Thoracic aorta (tissue), 2 donors: ENCODE measurements at regions not wholly inside any gene's neighbourhood (a gene's known extent, or its start where the extent isn't known, plus 50 kb on each side); places are given as distances from the start of the nearest gene placed in this dataset.

Experiments used
- ATAC-seq: fragments of 150-250 bp; one replicate; pipeline ENCODE4 v1.8.0; 2017; ENCODE audit warnings: low read depth; ENCODE audit not compliant: insufficient number of reproducible peaks, low FRiP score
- DNase-seq: peaks from one replicate; pipeline ENCODE4 v3.0.0-alpha.2; 2020; ENCODE audit warnings: low spot score
- H3K27ac ChIP-seq, 2 donors: fragments of 200-600 bp; sonication (generic); 1 replicate in 1 of 2; 2 replicates in 1 of 2; pipeline ENCODE4 v1.5.1; 2016; ENCODE audit warnings: mild to moderate bottlenecking in 2 of 2, moderate library complexity in 2 of 2
- H3K27me3 ChIP-seq: fragments of 200-600 bp; sonication (generic); replicated peaks from 2 replicates; pipeline ENCODE4 v1.6.0; 2016; ENCODE audit warnings: mild to moderate bottlenecking; ENCODE audit not compliant: insufficient read depth
- H3K36me3 ChIP-seq: fragments of 200-600 bp; sonication (generic); one replicate; pipeline ENCODE4 v1.5.1; 2016
- H3K4me1 ChIP-seq, 2 donors: fragments of 200-600 bp; sonication (generic); 1 replicate in 1 of 2; 2 replicates in 1 of 2; pipeline versions ENCODE4 v1.5.1 to v1.6.0; 2016; ENCODE audit warnings: low read depth in 2 of 2, mild to moderate bottlenecking in 1 of 2; ENCODE audit not compliant: control insufficient read depth in 1 of 2
- H3K4me3 ChIP-seq: fragments of 200-600 bp; sonication (generic); 2 replicates; pipeline ENCODE4 v1.5.1; 2016; ENCODE audit warnings: mild to moderate bottlenecking
- H3K9me3 ChIP-seq: fragments of 200-600 bp; sonication (generic); 2 replicates; pipeline ENCODE4 v1.5.1; 2016
- CTCF ChIP-seq: fragments of 200-600 bp; sonication (generic); IDR thresholded peaks from one replicate; pipeline ENCODE4 v1.5.1; 2019; ENCODE audit warnings: antibody characterized with exemption

- DNase-seq, result no peak
- Histone ChIP-seq H3K9me3 (no peaks in the 10 kb centered on the region), H3K27ac (no peak overlapping the region), H3K4me1 (no peaks in the 10 kb centered on the region), H3K27me3 (no peaks in the 10 kb centered on the region), H3K4me3 (no peak overlapping the region), H3K36me3 (no peaks in the 10 kb centered on the region)
- no peak for TF ChIP-seq CTCF
- no peak for ATAC-seq
Observed at GRCh38 chr3:109944836-109945235, 607.5 kb upstream of the DPPA4 start.

GRCh38 chr3:109952924-109953323 is 615.6 kb upstream of the DPPA4 start:
- H3K4me1 ChIP-seq, result peaks cover 5 to 7% of the 10 kb centered on the region in 2 donors
- DNase-seq (no peak), ATAC-seq (no peak)
- TF ChIP-seq CTCF, result no peak
- H3K9me3 ChIP-seq, result no peaks in the 10 kb centered on the region
- no peak overlapping the region for H3K4me3 ChIP-seq
- H3K27ac ChIP-seq, result no peak overlapping the region
- H3K36me3 ChIP-seq, result no peaks in the 10 kb centered on the region
- H3K27me3 ChIP-seq, result no peaks in the 10 kb centered on the region

GRCh38 chr3:109963831-109964230 is 626.5 kb upstream of the DPPA4 start:
- no peak for ATAC-seq

GRCh38 chr3:109973733-109974132 is 636.4 kb upstream of the DPPA4 start:
- Histone ChIP-seq H3K27ac (no peak overlapping the region), H3K36me3 (no peaks in the 10 kb centered on the region), H3K27me3 (no peaks in the 10 kb centered on the region), H3K4me3 (no peak overlapping the region), H3K9me3 (peaks cover 3% of the 10 kb centered on the region), H3K4me1 (no peaks in the 10 kb centered on the region)
- TF ChIP-seq CTCF, result no peak
- ATAC-seq (no peak), DNase-seq (no peak)

More at GRCh38 chr3:109963831-109964230, 626.5 kb upstream of the DPPA4 start:
- Histone ChIP-seq H3K36me3 (no peaks in the 10 kb centered on the region), H3K4me1 (peaks cover 0 to 5% of the 10 kb centered on the region in 2 donors), H3K9me3 (no peaks in the 10 kb centered on the region), H3K27me3 (no peaks in the 10 kb centered on the region), H3K4me3 (no peak overlapping the region), H3K27ac (no peak overlapping the region)
- TF ChIP-seq CTCF, result no peak
- no peak for DNase-seq

- no peaks in the 10 kb centered on the region for H3K36me3 ChIP-seq
- TF ChIP-seq CTCF, result no peak
- no peak overlapping the region for H3K27ac ChIP-seq
- H3K27me3 ChIP-seq, result no peaks in the 10 kb centered on the region
- no peak overlapping the region for H3K4me3 ChIP-seq
- ATAC-seq (no peak), DNase-seq (no peak)
- no peaks in the 10 kb centered on the region for H3K4me1 ChIP-seq
- H3K9me3 ChIP-seq, result peaks cover 3% of the 10 kb centered on the region
Observed at GRCh38 chr3:109977897-109978296, 640.6 kb upstream of the DPPA4 start.
